ENCODE measurements at regions not wholly inside any gene's neighbourhood (a gene's known extent, or its start where the extent isn't known, plus 50 kb on each side); places are given as distances from the start of the nearest gene placed in this dataset.

DNA sequence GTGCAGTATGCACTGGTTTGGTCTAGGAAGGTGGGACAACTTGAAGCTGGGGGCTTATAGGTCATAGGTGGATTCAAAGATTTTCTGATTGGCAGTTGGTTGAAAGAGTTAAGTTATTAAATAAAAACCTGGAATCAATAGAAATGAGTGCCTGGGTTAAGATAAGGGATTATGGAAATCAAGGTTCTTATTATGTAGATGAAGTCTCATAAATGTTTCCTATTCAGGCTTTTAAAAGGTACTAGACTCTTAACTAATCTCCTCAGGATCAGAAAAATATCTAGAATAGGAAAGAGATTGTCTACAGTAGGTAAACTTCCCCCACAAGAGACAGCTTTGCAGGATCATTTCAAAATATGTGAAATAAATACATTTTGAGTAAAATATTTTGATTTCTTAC is 163.3 kb upstream of the FBN2 start:
- no peaks in the 10 kb centered on the region for H3K4me1 ChIP-seq (ENCODE audit: insufficient read depth)
- no peak overlapping the region for H3K9ac ChIP-seq
- in situ Hi-C loops (cut with MboI): no loop called here
- no peaks in the 10 kb centered on the region for H3K36me3 ChIP-seq (ENCODE audit: low read depth)
- H3F3A ChIP-seq (ENCODE audit: insufficient read depth): no peaks in the 10 kb centered on the region
- no peaks in the 10 kb centered on the region for H3K27me3 ChIP-seq (replicated peaks; ENCODE audit: insufficient read depth)
- no peak overlapping the region for H2AFZ ChIP-seq
- H3K27ac ChIP-seq: no peak overlapping the region
- no peak overlapping the region for H3K4me3 ChIP-seq
- H3K4me2 ChIP-seq (ENCODE audit: unreplicated experiment): no peak overlapping the region
- no peak for DNase-seq
- H3K9me3 ChIP-seq (ENCODE audit: low read depth): peaks cover 2% of the 10 kb centered on the region
- no peaks in the 10 kb centered on the region for H4K20me1 ChIP-seq (ENCODE audit: insufficient read depth)
- H3K79me2 ChIP-seq (ENCODE audit: insufficient read depth): no peaks in the 10 kb centered on the region
- TF ChIP-seq EZH2phosphoT487 (IDR thresholded peaks at IDR 0.05; ENCODE audit: insufficient read depth, low read depth): no peak
- TF ChIP-seq EZH2 (IDR thresholded peaks at IDR 0.05; ENCODE audit: insufficient read depth, poor library complexity, severe bottlenecking): no peak
- no peaks in the 10 kb centered on the region for H3K9me2 ChIP-seq (ENCODE audit: insufficient read depth)

DNA sequence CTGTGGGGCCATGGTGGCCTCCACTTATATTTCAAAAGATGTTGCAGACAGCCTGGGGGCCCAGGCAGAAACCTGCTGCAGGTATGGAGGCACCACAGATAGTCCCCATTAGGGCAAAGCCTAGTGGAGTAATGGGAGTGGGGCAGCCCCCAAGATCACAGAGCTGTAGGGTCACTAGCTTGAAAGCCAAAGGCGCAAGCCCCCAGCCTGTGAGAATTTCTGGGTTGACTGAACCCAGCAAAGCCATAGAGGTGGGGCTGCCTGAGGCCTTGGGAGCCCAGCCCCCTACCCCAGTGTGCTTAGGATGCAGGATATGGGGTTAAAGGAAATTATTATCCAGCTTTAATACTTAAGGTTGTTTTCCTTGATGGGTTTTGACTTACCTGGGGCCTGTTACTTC is 165.3 kb upstream of the FBN2 start:
- Histone ChIP-seq H3K9me2 (ENCODE audit: insufficient read depth) (no peaks in the 10 kb centered on the region), H3K27me3 (replicated peaks; ENCODE audit: insufficient read depth) (no peaks in the 10 kb centered on the region), H3F3A (ENCODE audit: insufficient read depth) (no peaks in the 10 kb centered on the region), H2AFZ (no peak overlapping the region), H3K4me2 (ENCODE audit: unreplicated experiment) (no peak overlapping the region), H4K20me1 (ENCODE audit: insufficient read depth) (no peaks in the 10 kb centered on the region), H3K27ac (no peak overlapping the region), H3K79me2 (ENCODE audit: insufficient read depth) (no peaks in the 10 kb centered on the region), H3K9ac (no peak overlapping the region), H3K4me3 (no peak overlapping the region), H3K36me3 (ENCODE audit: low read depth) (no peaks in the 10 kb centered on the region), H3K4me1 (ENCODE audit: insufficient read depth) (no peaks in the 10 kb centered on the region), H3K9me3 (ENCODE audit: low read depth) (peaks cover 2% of the 10 kb centered on the region)
- TF ChIP-seq EZH2 (IDR thresholded peaks at IDR 0.05; ENCODE audit: insufficient read depth, poor library complexity, severe bottlenecking): no peak
- no peak for TF ChIP-seq EZH2phosphoT487 (IDR thresholded peaks at IDR 0.05; ENCODE audit: insufficient read depth, low read depth)
- no peak for DNase-seq
- in situ Hi-C loops (cut with MboI): no loop called here
- 20 to 50% methylated on average over 1 of the region's 1 CpG for whole genome bisulfite sequencing, 2 experiments (ENCODE audit: low coverage in 1 of 2, low lambda C conversion rate in 2 of 2, missing lambda C conversion rate in 2 of 2)

DNA sequence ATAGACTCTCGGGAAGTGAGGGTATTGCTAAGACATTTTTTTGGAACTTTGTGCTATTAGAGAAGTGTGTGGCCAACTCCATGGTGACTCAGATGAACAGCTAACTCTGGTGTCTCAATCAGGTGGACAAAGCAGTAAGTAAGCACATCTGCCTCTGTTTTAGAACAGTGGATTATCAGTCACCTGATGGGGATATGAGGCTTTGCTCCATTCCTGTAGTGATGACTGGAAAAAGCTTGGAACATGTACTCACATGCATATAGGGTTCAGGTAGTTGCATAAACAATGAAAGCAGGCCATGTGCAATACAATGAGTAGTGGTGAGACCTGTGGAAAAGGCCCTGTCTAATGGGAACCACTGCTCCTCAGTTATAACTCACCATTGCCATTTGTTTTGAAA is 168.2 kb upstream of the FBN2 start:
- H3K9ac ChIP-seq: no peak overlapping the region
- no peaks in the 10 kb centered on the region for H3K4me1 ChIP-seq (ENCODE audit: insufficient read depth)
- no peak overlapping the region for H2AFZ ChIP-seq
- H3F3A ChIP-seq (ENCODE audit: insufficient read depth): no peaks in the 10 kb centered on the region
- H3K4me2 ChIP-seq (ENCODE audit: unreplicated experiment): no peak overlapping the region
- no peaks in the 10 kb centered on the region for H3K36me3 ChIP-seq (ENCODE audit: low read depth)
- H3K9me2 ChIP-seq (ENCODE audit: insufficient read depth): no peaks in the 10 kb centered on the region
- H3K27ac ChIP-seq: no peak overlapping the region
- no peak overlapping the region for H3K4me3 ChIP-seq
- in situ Hi-C loops (cut with MboI): no loop called here
- no peak for TF ChIP-seq EZH2 (IDR thresholded peaks at IDR 0.05; ENCODE audit: insufficient read depth, poor library complexity, severe bottlenecking)
- no peak for TF ChIP-seq EZH2phosphoT487 (IDR thresholded peaks at IDR 0.05; ENCODE audit: insufficient read depth, low read depth)
- H3K27me3 ChIP-seq (replicated peaks; ENCODE audit: insufficient read depth): no peaks in the 10 kb centered on the region
- DNase-seq: peak; percentile 5
- H3K9me3 ChIP-seq (ENCODE audit: low read depth): no peaks in the 10 kb centered on the region
- no peaks in the 10 kb centered on the region for H4K20me1 ChIP-seq (ENCODE audit: insufficient read depth)
- H3K79me2 ChIP-seq (ENCODE audit: insufficient read depth): no peaks in the 10 kb centered on the region
- WGBS, 2 experiments (ENCODE audit: low coverage in 1 of 2, low lambda C conversion rate in 2 of 2, missing lambda C conversion rate in 2 of 2): 13 to 17% methylated on average over 1 of the region's 1 CpG

DNA sequence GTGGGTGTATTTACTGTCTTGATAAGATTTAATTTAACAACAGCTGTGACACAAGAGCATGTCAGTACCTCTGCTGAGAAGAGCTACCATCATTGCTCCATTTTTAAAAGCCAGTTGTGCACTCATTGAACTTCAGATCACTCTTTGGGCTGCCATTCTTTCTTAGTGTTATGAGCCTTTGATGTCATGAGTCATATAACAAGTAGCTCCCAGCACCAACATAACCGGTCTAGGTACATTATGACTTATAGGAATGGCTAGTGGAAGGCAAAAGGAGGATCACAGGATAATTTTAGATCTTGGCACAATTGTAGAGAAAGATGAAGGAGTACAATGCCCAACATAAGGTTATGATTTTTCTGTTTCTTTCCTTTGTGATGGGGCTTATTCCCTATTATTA is 170.8 kb upstream of the FBN2 start:
- TF ChIP-seq EZH2 (IDR thresholded peaks at IDR 0.05; ENCODE audit: insufficient read depth, poor library complexity, severe bottlenecking) (no peak), EZH2phosphoT487 (IDR thresholded peaks at IDR 0.05; ENCODE audit: insufficient read depth, low read depth) (no peak)
- H3K36me3 ChIP-seq (ENCODE audit: low read depth): no peaks in the 10 kb centered on the region
- H2AFZ ChIP-seq: no peak overlapping the region
- H3K27ac ChIP-seq: no peak overlapping the region
- 25 to 29% methylated on average over 1 of the region's 1 CpG for WGBS, 2 experiments (ENCODE audit: low coverage in 1 of 2, low lambda C conversion rate in 2 of 2, missing lambda C conversion rate in 2 of 2)
- no peaks in the 10 kb centered on the region for H3K9me2 ChIP-seq (ENCODE audit: insufficient read depth)
- no peak for DNase-seq
- in situ Hi-C loops (cut with MboI): no loop called here
- H3K79me2 ChIP-seq (ENCODE audit: insufficient read depth): no peaks in the 10 kb centered on the region
- H4K20me1 ChIP-seq (ENCODE audit: insufficient read depth): no peaks in the 10 kb centered on the region
- no peak overlapping the region for H3K9ac ChIP-seq
- no peaks in the 10 kb centered on the region for H3K4me1 ChIP-seq (ENCODE audit: insufficient read depth)
- no peak overlapping the region for H3K4me3 ChIP-seq
- no peak overlapping the region for H3K4me2 ChIP-seq (ENCODE audit: unreplicated experiment)
- no peaks in the 10 kb centered on the region for H3F3A ChIP-seq (ENCODE audit: insufficient read depth)
- H3K9me3 ChIP-seq (ENCODE audit: low read depth): no peaks in the 10 kb centered on the region
- no peaks in the 10 kb centered on the region for H3K27me3 ChIP-seq (replicated peaks; ENCODE audit: insufficient read depth)

DNA sequence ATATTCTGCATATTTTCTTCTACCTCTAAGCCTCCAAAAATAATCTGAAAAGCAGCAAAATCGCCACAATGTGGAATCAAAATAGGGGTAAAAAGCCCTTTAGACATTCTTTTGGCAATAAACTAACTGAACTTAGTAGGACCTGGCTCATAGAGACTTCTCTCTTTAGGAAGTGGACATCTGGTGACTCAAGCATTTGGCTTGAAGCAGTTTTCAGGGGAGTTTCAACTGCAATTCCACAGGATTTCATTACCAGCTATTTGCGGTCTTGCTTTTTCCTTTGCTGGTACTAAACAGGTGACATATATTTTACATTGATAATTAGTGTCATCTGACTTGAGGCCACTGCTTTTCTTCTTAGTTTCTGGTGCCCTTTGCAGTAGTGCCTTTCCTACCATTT is 173.2 kb upstream of the FBN2 start:
- H3K36me3 ChIP-seq (ENCODE audit: low read depth): no peaks in the 10 kb centered on the region
- no peak overlapping the region for H2AFZ ChIP-seq
- no peaks in the 10 kb centered on the region for H3K9me3 ChIP-seq (ENCODE audit: low read depth)
- no peaks in the 10 kb centered on the region for H3K4me1 ChIP-seq (ENCODE audit: insufficient read depth)
- peak; percentile 2 for DNase-seq
- H3K9me2 ChIP-seq (ENCODE audit: insufficient read depth): no peaks in the 10 kb centered on the region
- no peak overlapping the region for H3K4me3 ChIP-seq
- H4K20me1 ChIP-seq (ENCODE audit: insufficient read depth): no peaks in the 10 kb centered on the region
- no peaks in the 10 kb centered on the region for H3F3A ChIP-seq (ENCODE audit: insufficient read depth)
- in situ Hi-C loops (cut with MboI): no loop called here
- 26 to 39% methylated on average over 2 of the region's 2 CpGs for WGBS, 2 experiments (ENCODE audit: low coverage in 1 of 2, low lambda C conversion rate in 2 of 2, missing lambda C conversion rate in 2 of 2)
- H3K79me2 ChIP-seq (ENCODE audit: insufficient read depth): no peaks in the 10 kb centered on the region
- no peak for TF ChIP-seq EZH2 (IDR thresholded peaks at IDR 0.05; ENCODE audit: insufficient read depth, poor library complexity, severe bottlenecking)
- no peak for TF ChIP-seq EZH2phosphoT487 (IDR thresholded peaks at IDR 0.05; ENCODE audit: insufficient read depth, low read depth)
- H3K27ac ChIP-seq: no peak overlapping the region
- H3K9ac ChIP-seq: no peak overlapping the region
- H3K27me3 ChIP-seq (replicated peaks; ENCODE audit: insufficient read depth): no peaks in the 10 kb centered on the region
- H3K4me2 ChIP-seq (ENCODE audit: unreplicated experiment): no peak overlapping the region
